ENCODE measurements at regions not wholly inside any gene's neighbourhood (a gene's known extent, or its start where the extent isn't known, plus 50 kb on each side); places are given as distances from the start of the nearest gene placed in this dataset.

DNA sequence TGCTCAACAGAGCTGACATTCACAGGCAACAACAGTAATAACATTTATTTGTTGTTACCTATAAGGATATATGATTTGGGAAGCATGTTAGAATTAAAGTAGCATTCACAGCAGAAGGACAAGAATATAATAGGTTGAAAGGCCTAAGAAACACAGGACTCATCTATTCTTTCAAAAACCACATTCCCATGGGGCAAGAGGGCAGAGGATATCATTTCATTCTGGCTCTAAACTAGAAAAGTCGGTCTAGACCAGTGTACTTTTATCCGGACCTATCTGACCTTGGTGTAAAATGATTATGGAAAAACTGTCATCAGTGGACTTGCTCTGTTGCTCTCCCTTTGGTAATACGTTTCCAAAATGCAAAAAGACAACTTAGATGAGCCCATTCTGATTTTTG is 914.7 kb upstream of the CITED2 start:
- TF ChIP-seq, protein P1, sequence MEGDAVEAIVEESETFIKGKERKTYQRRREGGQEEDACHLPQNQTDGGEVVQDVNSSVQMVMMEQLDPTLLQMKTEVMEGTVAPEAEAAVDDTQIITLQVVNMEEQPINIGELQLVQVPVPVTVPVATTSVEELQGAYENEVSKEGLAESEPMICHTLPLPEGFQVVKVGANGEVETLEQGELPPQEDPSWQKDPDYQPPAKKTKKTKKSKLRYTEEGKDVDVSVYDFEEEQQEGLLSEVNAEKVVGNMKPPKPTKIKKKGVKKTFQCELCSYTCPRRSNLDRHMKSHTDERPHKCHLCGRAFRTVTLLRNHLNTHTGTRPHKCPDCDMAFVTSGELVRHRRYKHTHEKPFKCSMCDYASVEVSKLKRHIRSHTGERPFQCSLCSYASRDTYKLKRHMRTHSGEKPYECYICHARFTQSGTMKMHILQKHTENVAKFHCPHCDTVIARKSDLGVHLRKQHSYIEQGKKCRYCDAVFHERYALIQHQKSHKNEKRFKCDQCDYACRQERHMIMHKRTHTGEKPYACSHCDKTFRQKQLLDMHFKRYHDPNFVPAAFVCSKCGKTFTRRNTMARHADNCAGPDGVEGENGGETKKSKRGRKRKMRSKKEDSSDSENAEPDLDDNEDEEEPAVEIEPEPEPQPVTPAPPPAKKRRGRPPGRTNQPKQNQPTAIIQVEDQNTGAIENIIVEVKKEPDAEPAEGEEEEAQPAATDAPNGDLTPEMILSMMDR (IDR thresholded peaks at IDR 0.05) = no peak
- TF ChIP-seq EZH2 (IDR thresholded peaks at IDR 0.05) = no peak
- TF ChIP-seq EZH2phosphoT487 (IDR thresholded peaks at IDR 0.05) = no peak
